ENCODE measurements at regions not wholly inside any gene's neighbourhood (a gene's known extent, or its start where the extent isn't known, plus 50 kb on each side); places are given as distances from the start of the nearest gene placed in this dataset.

- H3K27me3 Mint-ChIP-seq (ENCODE audit: insufficient read depth, unreplicated experiment) = no peaks in the 10 kb centered on the region
- no peaks in the 10 kb centered on the region for H3K9me3 Mint-ChIP-seq (ENCODE audit: unreplicated experiment)
- no peak overlapping the region for H3K4me3 ChIP-seq (ENCODE audit: low read depth, low read length)
- H3K27me3 ChIP-seq (replicated peaks; ENCODE audit: control insufficient read depth, insufficient read depth, low read length) = no peaks in the 10 kb centered on the region
- no peaks in the 10 kb centered on the region for H3K9me3 ChIP-seq
- BruUV-seq (replicated peaks) = no TSS peak
- peaks cover 58% of the 10 kb centered on the region for H3K4me1 ChIP-seq
- ChIA-PET POLR2A (no interaction called here), CTCF (no interaction called here)
- H3K4me3 Mint-ChIP-seq (ENCODE audit: unreplicated experiment) = no peak overlapping the region
- no peaks in the 10 kb centered on the region for H3K36me3 ChIP-seq (ENCODE audit: control insufficient read depth, insufficient read depth, low read length)
- intact Hi-C loops (cut with micrococcal nuclease; ENCODE audit: unreplicated experiment) = loop anchor here (10.0 kb wide), 1 partner anchor 308 kb away; the partner anchor contains the start of gene NR5A2
- no peak for DNase-seq
- H3K27ac Mint-ChIP-seq (ENCODE audit: unreplicated experiment) = no peak overlapping the region
- TF ChIP-seq CTCF (IDR thresholded peaks at IDR 0.05; ENCODE audit: insufficient read depth in 1 of 2, low read depth in 1 of 2, low read length in 1 of 2, severe bottlenecking in 1 of 2, unreplicated experiment in 1 of 2) = no peak
- H3K36me3 Mint-ChIP-seq (ENCODE audit: insufficient read depth, unreplicated experiment) = no peaks in the 10 kb centered on the region
- H3K4me1 Mint-ChIP-seq (ENCODE audit: low read depth, unreplicated experiment) = peaks cover 49% of the 10 kb centered on the region
Observed at GRCh38 chr1:200332716-200333115, 77.1 kb downstream of the ZNF281 start.

GRCh38 chr1:200330741-200331428, 79.0 kb downstream of the ZNF281 start:
- POLR2A ChIA-PET = no interaction called here
- Histone ChIP-seq H3K9me3 (no peaks in the 10 kb centered on the region), H3K4me1 (peaks cover 43% of the 10 kb centered on the region), H3K27me3 (replicated peaks; ENCODE audit: control insufficient read depth, insufficient read depth, low read length) (no peaks in the 10 kb centered on the region), H3K36me3 (ENCODE audit: control insufficient read depth, insufficient read depth, low read length) (no peaks in the 10 kb centered on the region), H3K4me3 (ENCODE audit: low read depth, low read length) (no peak overlapping the region)
- Mint-ChIP-seq H3K4me1 (ENCODE audit: low read depth, unreplicated experiment) (peaks cover 40% of the 10 kb centered on the region), H3K9me3 (ENCODE audit: unreplicated experiment) (no peaks in the 10 kb centered on the region), H3K27me3 (ENCODE audit: insufficient read depth, unreplicated experiment) (no peaks in the 10 kb centered on the region), H3K4me3 (ENCODE audit: unreplicated experiment) (no peak overlapping the region), H3K27ac (ENCODE audit: unreplicated experiment) (peak overlapping the region; percentile 4), H3K36me3 (ENCODE audit: insufficient read depth, unreplicated experiment) (no peaks in the 10 kb centered on the region)
- BruUV-seq (replicated peaks) = no TSS peak
- peak; percentile 37 to 64 for DNase-seq
- CTCF ChIA-PET = no interaction called here
- no peak for TF ChIP-seq CTCF (IDR thresholded peaks at IDR 0.05; ENCODE audit: insufficient read depth in 1 of 2, low read depth in 1 of 2, low read length in 1 of 2, severe bottlenecking in 1 of 2, unreplicated experiment in 1 of 2)
- intact Hi-C loops (cut with micrococcal nuclease; ENCODE audit: unreplicated experiment) = loop anchor here (10.0 kb wide), 1 partner anchor 306 kb away; the partner anchor contains the start of gene NR5A2

- CTCF ChIA-PET = no interaction called here
- H3K9me3 ChIP-seq = no peaks in the 10 kb centered on the region
- DNase-seq = no peak
- no peaks in the 10 kb centered on the region for H3K36me3 ChIP-seq (ENCODE audit: control insufficient read depth, insufficient read depth, low read length)
- H3K4me1 ChIP-seq = peaks cover 41% of the 10 kb centered on the region
- Mint-ChIP-seq H3K27me3 (ENCODE audit: insufficient read depth, unreplicated experiment) (no peaks in the 10 kb centered on the region), H3K9me3 (ENCODE audit: unreplicated experiment) (no peaks in the 10 kb centered on the region), H3K36me3 (ENCODE audit: insufficient read depth, unreplicated experiment) (no peaks in the 10 kb centered on the region), H3K4me3 (ENCODE audit: unreplicated experiment) (no peak overlapping the region), H3K27ac (ENCODE audit: unreplicated experiment) (no peak overlapping the region), H3K4me1 (ENCODE audit: low read depth, unreplicated experiment) (peaks cover 39% of the 10 kb centered on the region)
- H3K4me3 ChIP-seq (ENCODE audit: low read depth, low read length) = no peak overlapping the region
- intact Hi-C loops (cut with micrococcal nuclease; ENCODE audit: unreplicated experiment) = no loop called here
- POLR2A ChIA-PET = no interaction called here
- no TSS peak for BruUV-seq (replicated peaks)
- TF ChIP-seq CTCF (IDR thresholded peaks at IDR 0.05; ENCODE audit: insufficient read depth in 1 of 2, low read depth in 1 of 2, low read length in 1 of 2, severe bottlenecking in 1 of 2, unreplicated experiment in 1 of 2) = no peak
- H3K27me3 ChIP-seq (replicated peaks; ENCODE audit: control insufficient read depth, insufficient read depth, low read length) = no peaks in the 10 kb centered on the region
Observed at GRCh38 chr1:200329208-200329882, 80.5 kb downstream of the ZNF281 start.
